Frontal cortex (tissue), 3 donors: ENCODE measurements at regions not wholly inside any gene's neighbourhood (a gene's known extent, or its start where the extent isn't known, plus 50 kb on each side); places are given as distances from the start of the nearest gene placed in this dataset.

Experiments used
- DNase-seq, 2 donors: peaks; one replicate each; pipeline ENCODE4 v3.0.0; 2012; ENCODE audit warnings: low spot score in 2 of 2
- FAIRE-seq: peaks from 2 replicates; lab custom pipeline; 2012; peaks lifted over from hg19 to GRCh38; lab: Jason Lieb, UNC
- donor health status: control.
- donor health status: control.
- donor health status: control.

DNA sequence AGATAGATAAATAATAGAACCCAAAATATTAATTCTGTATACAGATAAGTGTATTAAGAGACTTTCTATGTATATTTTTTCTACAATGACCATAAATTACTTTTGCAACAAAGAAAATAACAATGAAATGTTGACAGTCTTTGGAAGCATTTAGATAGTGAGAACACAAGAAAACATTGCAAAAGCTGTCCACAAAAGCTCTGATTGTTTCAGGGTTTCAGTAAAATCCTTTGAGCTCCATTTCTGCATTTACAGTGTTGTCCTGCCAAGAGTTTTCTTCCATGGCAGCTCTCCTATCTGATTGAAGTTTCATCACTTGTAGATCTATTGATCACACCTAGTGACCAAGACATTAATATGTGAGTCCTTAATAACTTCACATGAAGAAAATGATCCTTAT is 321.8 kb downstream of the GPR37 start:
- FAIRE-seq (no peak), DNase-seq (no peak)

GRCh38 chr7:124440081-124440480 is 325.5 kb downstream of the GPR37 start:
- no peak for FAIRE-seq
- DNase-seq = no peak

- FAIRE-seq = no peak
- no peak for DNase-seq
Measured at GRCh38 chr7:124432009-124432578, 333.5 kb downstream of the GPR37 start.

DNA sequence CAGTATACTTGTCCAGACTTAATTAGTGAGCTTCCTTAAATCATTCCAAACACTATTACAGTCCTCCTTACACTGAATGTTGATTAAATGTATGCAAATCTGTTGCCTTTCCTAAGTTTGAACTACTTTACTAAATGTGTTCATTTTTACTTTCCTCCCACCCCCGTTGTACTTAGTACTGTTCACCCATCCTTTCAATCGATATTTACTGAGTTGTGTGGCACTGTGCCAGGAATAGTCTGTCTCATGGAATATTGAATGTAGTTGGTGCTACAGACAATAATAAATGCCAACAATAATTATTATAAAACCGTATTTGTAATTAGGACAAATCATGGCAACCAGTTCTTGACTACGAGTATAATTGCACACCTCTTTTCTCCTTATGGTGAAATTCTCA is 335.7 kb downstream of the GPR37 start:
- FAIRE-seq = no peak

DNA sequence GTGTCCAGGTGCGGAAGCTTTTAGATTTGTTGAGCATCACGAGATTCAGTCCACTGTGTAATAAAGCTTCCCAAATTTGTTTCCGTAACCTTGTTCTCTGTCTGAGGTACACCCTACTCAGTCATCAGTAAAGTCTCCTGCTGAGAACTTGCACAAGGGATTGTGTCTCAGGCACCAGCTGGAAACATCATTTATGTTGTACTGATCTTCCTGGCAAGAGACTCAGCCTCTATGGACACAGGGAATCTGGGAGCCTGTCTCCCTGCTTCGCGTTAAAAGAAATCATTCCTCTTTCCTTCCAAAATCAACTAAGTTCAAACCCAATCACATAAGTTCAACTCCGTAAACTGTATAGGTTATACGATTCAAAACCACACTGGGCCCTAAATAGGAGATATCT is 336.8 kb downstream of the GPR37 start:
- no peak for FAIRE-seq
- DNase-seq = no peak

More for the DNA sequence above, 335.7 kb downstream of the GPR37 start:
- DNase-seq = no peak

DNA sequence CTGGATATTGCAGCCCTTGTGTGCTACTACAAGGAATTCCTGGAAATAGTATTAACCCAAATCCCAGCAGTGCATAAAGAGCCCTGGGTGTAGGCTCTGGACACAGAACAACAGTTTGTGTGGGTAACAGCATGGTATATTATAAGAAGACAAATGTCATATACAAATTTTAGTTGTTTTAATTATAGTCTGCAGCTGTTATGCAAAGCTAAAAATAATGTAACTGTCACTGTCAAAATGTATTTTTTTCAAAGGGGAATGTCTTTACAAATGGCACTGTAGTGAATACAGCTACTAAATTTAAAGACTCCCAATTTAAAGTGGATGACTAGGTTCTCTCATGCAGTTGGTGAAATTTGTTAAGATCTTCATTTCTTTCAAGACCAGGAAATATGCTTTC is 339.0 kb downstream of the GPR37 start:
- DNase-seq (no peak), FAIRE-seq (no peak)

GRCh38 chr7:124423863-124424262 is 341.7 kb downstream of the GPR37 start:
- DNase-seq (no peak), FAIRE-seq (no peak)

DNA sequence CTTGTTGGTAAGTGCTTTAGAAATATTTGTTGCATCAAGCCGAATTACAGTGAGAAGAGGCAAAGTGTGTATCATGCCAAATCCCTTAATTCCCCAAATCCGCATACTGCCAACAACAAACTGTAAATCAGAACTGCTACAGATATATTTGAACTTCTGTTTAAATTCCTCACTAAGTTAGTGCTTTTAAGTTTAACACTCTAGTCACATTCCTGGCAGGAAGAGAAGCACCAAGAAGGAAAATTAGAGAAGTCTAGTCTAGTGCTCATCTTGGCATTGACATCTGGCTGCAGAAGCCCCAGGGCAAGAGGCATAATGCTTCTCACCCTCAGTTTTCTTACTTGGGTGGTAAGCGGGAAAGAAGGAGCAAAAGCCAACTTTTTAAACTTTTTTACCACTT is 343.5 kb downstream of the GPR37 start:
- FAIRE-seq (no peak), DNase-seq (no peak)

GRCh38 chr7:124420367-124420766 is 345.2 kb downstream of the GPR37 start:
- DNase-seq (no peak), FAIRE-seq (no peak)

GRCh38 chr7:124413029-124413428 is 352.6 kb downstream of the GPR37 start:
- no peak for FAIRE-seq
- no peak for DNase-seq

DNA sequence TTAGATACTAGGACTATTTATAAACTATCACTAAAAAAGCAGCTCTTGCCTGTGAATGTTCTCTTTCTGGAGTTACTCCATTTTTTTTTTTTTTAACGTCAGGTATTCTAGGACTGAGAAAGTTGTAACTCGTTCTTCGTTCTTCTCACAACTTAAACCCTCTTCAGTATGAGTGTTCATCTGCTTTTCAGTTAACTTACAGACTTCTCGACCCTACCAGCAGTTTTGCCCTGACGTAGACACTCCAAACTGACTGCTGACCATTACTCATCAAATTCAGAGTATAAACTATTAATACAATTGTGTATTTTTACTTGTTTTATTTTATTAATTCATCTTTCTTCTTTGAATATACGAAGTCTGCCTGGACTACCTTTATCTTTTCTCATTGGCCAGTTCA is 353.1 kb downstream of the GPR37 start:
- no peak for DNase-seq
- no peak for FAIRE-seq

GRCh38 chr7:124411796-124412195 is 353.8 kb downstream of the GPR37 start:
- DNase-seq (no peak), FAIRE-seq (no peak)

GRCh38 chr7:124403587-124403986 is 362.0 kb downstream of the GPR37 start:
- DNase-seq (no peak), FAIRE-seq (no peak)

DNA sequence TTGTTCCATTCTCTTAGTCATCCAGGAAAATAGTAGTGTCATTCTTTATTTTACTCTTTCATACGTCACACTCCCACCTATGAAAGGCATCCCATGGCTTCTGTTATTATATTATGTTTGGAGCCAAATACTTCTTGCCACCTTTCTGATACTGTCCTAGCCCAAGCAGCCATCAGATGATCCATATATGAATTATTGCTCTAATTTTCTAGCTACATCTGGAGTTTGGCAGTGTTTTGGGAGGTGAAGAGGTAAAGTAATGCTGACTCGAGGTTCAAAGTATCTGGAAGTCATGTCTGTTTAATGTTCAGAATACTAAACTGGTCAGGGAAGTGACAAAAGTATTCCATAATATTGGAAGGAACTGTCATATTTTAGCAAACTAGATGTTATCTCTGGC is 362.5 kb downstream of the GPR37 start:
- DNase-seq (no peak), FAIRE-seq (no peak)

DNA sequence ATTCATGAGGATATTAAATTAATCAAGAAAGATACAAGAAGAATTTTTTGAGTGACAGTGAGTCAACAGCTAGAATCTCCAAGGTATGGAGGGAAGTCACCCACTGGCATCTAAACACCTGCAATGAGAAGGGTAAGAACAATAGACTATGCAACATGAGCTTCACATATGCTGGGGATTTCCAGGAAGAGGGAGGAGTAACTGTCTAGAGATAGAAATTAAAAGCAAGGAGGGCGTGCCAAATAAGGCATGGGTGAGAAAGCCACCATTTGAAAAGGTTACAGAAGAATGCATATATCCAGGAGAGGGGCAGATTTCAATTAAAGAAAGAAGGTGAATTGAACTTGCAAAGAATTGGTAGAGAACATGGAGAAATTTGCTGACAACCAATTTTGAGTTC is 365.7 kb downstream of the GPR37 start:
- FAIRE-seq = no peak

GRCh38 chr7:124398937-124399552 is 366.2 kb upstream of the TMEM229A start:
- no peak for DNase-seq
- FAIRE-seq = no peak

More for the DNA sequence above, 365.7 kb downstream of the GPR37 start:
- no peak for DNase-seq

DNA sequence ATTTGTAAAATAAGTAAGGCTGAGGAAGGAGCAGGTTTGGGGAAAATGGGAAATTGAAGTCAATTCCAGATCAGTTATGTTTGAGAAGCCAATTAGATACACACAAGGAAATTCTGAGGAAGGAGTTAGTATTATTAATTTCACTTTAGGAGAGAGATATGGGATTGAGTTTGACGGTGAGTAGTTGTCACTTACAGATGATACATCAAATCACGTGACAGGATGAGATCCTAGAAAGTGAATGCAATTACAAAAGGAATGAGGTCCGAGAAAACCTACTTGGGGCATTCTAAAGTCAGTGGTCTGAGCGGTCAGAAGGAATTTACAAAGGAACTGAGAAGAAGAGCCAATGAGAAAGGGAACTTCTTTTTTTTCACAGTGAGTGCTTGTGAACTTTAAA is 364.3 kb upstream of the TMEM229A start:
- DNase-seq (no peak), FAIRE-seq (no peak)

DNA sequence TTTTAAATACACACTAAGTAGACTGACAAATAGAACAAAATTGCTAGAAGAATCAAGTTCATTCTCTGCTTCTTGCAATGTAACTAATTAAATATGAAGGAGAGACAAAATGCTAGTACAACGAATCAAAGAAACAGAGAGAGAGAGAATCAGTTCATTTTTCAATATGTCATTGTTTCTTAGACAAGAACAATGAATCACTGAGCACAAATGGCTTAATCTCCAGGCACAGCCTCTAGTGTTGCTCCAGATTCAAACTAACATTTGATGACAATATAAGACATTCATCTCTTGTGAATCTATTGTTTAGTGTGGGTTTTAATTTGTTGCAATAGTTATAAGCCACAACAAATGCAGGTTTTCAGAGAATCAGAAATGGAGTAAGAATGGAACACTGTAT is 357.4 kb upstream of the TMEM229A start:
- no peak for FAIRE-seq
- peak in 1 of 2 donors; percentile 3 for DNase-seq

DNA sequence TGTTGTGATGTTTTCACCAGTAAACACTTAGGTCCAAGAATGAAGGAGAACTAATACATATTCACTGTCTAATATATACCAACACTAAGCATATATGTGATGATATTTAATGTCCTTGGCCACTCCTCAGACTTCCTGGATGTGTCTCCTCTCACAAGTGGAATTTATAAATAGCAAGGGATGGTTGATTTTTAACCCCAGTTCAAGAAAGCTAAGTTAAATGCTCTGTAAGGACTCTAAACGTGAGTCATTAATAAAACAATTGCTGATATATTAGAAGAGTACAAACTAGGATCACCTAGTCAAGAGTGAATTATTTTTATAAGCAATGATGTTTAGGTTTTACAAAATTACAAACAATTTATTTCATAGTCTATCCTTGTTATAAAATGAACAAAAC is 355.9 kb upstream of the TMEM229A start:
- FAIRE-seq (no peak), DNase-seq (no peak)

GRCh38 chr7:124387056-124387455 is 354.2 kb upstream of the TMEM229A start:
- FAIRE-seq (no peak), DNase-seq (no peak)

DNA sequence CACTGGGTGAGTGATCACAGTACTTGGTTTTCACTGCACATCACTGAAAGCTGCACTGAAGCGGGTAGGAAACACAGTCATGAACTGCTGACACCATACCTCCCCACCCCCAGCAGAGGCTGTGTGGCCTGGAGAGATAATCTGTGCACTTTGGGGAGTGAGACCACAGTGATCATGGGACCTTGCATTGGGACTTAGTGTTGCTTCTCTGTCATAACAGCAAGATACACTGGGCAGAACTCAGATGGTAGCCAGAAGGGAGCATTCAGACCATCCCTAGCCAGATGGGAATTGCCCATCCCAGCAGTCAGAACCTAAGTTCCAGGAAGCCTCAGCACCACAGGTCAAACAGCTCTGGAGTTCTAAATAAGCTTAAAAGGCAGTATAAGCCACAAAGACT is 346.4 kb upstream of the TMEM229A start:
- DNase-seq (no peak), FAIRE-seq (no peak)

- FAIRE-seq (no peak), DNase-seq (no peak)
Measured at GRCh38 chr7:124376111-124376510, 343.2 kb upstream of the TMEM229A start.
